RKO (cell line): ENCODE measurements at regions not wholly inside any gene's neighbourhood (a gene's known extent, or its start where the extent isn't known, plus 50 kb on each side); places are given as distances from the start of the nearest gene placed in this dataset.
"Not testable (repeated sequence)": the region's sequence is repeated elsewhere in the genome, so short reads cannot be mapped to it uniquely, and the experiment has no call there.

ENCODE experiments used
- DNase-seq: peaks from one replicate; pipeline ENCODE4 v3.0.0-alpha.2; 2016; ENCODE audit warnings: low spot score

DNA sequence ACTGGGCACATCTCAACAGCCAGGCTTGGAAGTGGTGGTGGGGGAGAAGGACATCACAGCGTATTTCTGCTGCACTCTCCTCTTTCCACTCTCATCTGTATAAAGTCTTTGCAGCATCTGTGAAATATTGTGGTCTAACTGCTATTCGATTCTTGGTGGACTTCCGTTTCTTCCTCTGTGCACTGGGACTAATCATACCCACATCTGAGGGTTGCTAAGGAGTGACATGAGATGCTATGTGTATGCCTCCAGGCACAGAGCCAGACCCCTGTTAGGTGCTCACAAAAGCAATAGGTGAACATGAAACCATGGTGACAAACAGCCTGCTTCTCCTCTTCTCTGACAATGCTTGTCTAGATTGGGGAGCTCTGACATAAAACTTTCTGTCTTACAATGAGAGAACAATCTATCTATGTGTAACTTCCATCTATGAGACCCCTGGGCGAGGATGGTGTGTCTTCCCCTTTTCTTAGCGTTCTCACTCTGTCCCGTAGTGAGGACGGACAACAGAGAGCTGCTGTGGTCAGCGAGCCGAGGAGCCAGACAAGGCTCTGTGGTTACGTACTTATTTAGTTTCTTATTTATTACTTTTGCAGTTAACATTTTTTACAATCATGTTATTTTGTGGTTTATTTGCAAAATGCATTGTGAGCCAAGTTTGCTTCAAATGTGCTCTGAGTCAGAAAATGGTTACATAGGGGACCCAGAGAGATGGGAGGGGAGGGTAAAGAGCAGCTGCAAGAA lies 196.7 kb upstream of the TPRG1 start:
- DNase-seq = no peak

DNA sequence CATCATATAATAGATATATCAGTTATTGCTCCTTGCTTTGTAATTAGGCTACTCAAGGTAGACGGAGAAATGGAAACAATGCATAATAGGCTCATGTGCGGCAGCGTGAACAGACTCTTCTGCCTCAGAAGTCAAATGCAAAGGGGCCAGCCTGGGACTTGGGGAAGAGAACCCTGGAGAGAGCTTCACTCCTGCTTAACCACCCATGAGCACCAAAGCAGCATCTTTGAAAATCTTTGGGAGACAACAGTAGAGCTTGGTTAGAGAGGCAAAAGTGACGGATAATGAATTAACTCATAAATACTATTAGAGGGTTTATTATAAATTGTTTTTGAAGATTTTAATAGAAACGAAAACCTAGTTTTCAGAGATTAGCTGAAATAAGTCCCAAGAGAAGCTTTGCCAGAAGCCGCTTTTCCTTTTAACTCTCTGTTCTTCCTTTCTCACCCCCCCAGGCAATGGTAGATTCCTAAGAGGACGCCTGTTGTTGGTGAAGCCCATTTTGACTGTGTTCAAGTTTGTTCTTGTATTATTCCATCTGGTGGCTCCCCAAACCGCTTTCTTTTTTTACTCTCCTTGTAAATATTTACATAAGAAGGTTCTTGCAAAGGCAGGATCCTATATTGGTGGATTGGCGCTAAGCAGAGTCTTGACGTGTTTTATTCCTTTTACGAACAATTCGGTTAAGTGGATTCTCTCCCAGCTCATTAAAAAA lies 196.0 kb upstream of the TPRG1 start:
- no peak for DNase-seq

DNA sequence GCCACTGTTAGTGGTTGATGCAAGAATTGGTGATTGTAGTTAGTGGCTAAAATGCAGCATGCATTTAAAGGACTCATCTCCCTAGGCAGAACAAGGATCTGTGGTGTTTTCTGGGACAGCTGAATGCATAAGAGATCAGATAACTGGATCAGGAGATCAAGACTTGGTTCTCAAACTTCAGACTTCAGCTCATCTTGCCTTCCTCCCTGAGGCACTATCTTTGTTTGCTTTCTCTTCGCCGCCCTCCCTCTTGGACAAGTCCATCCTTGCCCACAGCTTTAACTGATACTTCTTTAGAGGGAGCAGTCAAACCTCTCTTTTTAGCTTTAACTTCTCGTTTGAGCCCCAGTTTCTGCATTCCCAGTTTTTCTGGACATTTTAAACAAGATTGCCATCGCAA lies 195.4 kb upstream of the TPRG1 start:
- DNase-seq = no peak

DNA sequence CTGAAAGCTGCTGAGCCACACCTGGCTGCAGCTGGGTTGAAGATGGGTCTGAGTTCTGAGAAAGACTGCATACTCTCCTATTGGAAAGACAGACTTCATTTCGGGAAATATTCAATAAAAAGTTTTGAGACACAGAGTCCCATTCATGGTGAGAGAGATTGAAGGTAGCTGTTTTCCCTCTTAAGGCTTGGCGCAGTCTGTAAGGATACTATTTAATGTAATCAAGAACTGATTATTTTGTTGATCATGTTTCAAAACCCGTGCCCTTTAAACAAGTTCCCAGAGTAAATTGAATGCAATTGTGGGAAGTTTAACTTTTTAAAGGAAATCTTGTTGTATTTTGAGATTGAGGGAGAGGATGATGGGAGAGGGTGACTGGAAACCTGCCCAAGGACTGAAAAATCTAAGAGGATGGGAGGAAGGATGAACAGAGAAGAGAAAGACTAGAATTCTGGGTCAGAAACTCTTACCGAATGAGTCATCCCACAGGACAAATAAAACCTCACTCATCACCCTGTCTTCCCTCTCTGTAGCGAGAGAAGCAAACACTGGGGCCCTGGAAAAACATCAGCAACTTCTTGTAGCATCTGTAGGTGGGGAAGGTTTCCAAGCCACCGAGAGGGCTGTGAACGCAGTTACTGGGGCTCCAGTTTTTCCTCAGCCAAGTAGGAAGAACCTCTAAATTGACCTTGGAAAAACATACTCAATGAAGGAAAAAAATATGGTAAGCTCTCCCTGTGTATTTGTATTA lies 193.2 kb upstream of the TPRG1 start:
- no peak for DNase-seq

DNA sequence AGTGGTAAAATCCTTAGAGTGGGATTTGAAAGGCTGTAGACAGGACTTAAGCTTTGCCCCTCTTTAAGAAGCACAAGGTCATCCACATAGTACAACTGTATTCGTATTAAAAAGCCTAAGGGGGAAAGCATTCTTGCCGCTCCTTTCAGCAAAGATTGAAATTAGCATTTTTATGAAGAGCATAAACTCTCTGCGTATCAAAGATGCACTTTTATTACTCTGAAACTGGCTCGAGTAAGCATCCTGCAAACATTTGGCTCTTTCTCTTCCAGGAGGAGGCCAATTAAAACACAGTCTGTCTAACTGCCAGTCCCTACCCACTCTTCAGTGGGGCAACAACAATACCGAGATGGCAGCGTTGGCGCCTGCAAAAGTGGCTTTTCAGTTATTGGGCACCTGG lies 192.5 kb upstream of the TPRG1 start:
- no peak for DNase-seq

DNA sequence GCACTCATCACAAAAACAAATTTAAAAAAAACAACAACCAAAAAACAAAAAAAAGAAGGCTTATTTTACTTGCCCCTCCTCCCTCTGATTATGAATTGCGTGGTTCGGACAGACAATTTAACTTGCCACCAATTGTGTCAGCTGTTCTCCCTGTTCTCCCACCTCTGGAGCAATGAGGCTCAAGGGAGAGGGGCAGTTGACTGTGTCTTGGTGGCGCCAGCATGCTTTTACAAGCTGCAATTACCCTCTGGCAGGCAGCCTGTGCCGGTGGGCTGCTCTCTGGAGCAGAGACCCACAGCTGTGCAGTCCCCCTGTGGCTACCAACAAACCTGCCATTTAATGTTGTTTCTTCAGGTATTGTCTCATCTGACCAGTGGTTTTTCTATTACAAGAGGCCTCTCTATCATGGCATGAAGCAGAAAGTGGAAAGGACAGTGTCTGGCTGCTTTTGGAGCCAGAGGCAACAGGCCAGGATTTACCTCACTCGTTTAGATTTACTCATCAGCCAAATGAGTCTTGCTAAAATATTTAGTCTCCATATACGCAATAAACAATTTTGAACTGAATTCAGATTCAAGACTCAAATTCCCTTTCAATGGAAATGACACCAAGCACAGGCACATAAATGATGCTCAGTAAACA lies 192.0 kb upstream of the TPRG1 start:
- DNase-seq = no peak

DNA sequence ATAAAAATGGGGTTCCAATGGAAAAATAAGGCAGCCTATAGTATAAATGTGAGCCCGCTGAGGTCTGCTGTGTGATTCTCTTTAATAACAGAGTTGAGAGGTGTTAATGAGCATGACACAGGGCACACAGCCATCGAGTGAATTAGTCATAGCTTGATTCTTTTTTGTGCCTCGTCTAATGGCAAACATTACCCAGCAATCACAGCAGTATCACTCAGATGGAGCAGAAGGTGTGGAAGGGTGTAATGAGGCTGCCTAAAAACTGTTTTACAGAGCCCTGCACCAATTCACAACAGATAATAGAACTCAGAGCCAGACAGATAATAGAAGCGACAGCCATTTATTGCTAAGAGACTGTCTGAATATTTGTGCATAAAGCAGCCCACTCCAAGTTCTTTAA lies 178.6 kb upstream of the TPRG1 start:
- no peak for DNase-seq

DNA sequence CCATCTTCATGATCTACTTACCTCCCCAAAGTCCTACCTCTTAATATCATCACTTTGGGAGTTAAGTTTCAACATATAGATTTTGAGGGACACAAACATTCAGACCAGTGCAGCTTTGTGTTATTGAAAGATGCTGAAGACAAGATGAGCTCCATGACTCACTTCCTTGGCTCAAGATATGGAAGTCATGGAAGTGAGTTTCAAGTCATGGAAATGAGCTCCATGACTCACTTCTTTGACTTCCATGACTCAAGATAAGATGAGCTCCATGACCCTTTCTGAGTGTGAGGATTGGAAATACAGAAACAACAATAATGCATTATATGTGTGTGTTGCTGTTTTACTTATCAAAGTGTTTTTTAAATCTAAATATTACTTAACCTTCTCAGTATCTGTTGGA lies 170.2 kb upstream of the TPRG1 start:
- DNase-seq = peak; percentile 88

GRCh38 chr3:189003410-189003809 lies 168.4 kb upstream of the TPRG1 start:
- peak; percentile 4 for DNase-seq

GRCh38 chr3:189013224-189013888 lies 158.4 kb upstream of the TPRG1 start:
- DNase-seq = no peak

DNA sequence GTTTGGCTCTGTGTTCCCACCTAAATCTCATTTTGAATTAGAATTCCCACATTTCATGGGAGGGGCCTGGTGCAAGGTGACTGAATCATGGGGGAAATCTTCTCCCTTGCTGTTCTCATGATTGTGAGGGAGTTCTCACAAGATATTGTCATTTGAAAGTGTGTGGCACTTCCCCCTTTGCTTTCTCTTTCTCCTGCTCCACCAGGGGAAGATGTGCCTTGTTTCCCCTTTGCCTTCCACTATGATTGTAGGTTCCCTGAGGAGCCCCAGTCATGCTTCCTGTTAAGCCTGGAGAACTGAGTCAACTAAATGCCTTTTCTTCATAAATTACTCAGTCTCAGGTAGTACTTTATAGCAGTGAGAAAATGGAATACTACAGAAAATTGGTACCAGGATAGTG lies 157.2 kb upstream of the TPRG1 start:
- DNase-seq = no peak

- DNase-seq = not testable (repeated sequence)
Observed at GRCh38 chr3:189022576-189023466, 148.9 kb upstream of the TPRG1 start.

GRCh38 chr3:189025866-189026265 lies 145.9 kb upstream of the TPRG1 start:
- no peak for DNase-seq

DNA sequence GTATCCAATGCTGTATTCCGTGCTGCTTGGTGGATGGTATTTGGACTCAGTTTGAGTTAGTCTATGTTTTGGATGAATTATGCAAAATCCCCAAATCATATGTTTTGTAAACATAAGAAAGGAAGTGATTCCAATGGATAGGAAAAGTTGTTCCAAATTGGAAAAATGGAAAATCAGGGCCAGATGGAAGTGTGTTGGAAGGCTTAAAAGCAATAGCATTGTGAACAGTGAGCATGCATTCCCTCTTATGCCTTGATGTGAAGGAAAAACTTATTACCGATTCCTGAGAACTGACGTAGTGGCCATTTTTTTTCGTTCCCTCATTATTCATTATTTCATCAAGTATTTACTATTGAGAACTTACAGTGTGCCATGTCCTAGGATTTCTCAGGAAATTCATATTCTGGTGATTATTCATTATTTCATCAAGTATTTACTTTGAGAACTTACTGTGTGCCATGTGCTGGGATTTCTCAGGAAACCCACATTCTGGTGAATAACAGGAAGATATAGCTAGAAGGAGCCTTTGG lies 144.1 kb upstream of the TPRG1 start:
- no peak for DNase-seq

GRCh38 chr3:189038773-189039745 lies 132.7 kb upstream of the TPRG1 start:
- DNase-seq = no peak

DNA sequence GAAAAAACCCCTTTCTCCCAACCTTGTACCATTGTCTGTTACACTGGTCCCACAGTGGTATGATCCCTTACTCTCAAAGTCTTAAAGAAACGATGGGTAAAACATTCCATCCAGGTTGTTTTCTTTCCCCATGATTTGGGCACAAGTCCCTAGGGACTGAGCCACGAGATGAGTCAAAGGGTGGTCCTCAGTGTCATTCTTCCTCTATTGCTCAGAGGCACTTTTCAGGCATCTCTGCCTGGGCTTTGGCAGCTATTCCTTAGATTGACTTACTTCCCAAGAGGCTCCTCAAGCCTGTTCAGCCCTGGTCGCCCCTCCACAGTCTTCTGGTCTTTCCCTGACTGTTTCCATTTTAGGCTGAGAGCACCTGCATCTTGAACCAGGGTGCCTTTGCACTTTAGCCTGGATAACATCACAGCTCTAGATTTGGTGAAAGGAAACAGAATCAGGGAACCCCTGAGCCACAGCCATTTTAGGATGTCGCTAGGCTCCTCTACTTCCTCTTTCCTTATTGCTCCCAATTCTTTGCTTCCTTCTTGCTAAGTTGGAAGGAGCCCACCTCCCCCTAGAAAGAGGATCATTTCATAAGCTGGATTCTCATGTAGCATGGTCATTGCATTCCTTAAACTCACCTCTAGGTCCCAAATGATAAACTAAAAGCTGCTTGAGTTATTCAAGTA lies 131.0 kb upstream of the TPRG1 start:
- DNase-seq = no peak

DNA sequence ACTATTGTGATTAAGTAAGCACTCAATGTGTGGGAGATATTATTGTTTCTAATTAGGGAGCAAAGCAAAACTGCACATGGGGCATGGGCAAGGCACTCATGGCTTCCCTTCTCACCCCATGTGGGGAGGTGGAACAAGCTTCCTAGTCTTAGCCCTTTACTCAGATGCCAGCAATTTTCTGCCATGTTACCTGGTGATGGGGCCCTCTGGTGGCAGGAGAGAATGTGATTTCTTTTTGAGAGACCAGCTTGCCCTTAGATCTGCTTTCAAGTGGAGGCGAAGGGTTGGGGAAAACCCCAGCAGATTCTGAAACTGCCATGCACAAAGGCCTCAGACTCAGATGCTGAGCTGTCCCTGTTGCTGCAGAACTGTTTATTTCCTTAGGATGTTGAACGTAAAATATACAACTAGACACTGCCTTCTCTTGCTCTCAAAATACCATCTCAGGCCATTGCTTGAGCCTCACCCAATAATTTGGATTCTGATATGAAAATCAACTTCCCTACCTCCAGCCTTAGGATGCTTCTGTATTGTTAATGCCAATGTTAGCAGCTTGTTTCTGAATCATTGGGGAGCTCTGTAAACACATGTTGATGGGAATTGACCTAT lies 130.2 kb upstream of the TPRG1 start:
- DNase-seq = peak; percentile 42

DNA sequence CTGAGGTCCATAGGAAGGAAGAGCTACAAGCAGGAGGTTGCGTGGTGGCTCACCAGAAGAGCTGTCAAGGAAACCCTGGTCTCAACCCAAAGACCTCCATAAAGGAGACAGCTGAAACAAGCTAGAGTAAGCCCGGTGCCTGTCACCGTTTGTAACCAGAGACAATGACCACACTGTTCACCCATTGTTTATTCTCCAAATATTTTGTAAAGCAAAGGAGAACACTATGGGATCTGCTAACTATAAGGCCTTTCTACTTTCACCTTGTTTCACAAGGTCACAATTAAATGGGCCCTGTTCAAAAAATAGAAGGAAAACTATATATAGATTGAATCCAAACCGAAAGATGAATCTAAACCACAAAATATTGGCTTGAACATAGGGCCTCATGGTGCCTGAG lies 128.9 kb upstream of the TPRG1 start:
- DNase-seq = no peak
